ENCODE measurements at regions not wholly inside any gene's neighbourhood (a gene's known extent, or its start where the extent isn't known, plus 50 kb on each side); places are given as distances from the start of the nearest gene placed in this dataset.

GRCh38 chr18:60113396-60113795 lies 213.6 kb downstream of the PMAIP1 start:
- H3K4me3 ChIP-seq (ENCODE audit: low read depth, low read length), result no peak overlapping the region
- TF ChIP-seq, protein P1, sequence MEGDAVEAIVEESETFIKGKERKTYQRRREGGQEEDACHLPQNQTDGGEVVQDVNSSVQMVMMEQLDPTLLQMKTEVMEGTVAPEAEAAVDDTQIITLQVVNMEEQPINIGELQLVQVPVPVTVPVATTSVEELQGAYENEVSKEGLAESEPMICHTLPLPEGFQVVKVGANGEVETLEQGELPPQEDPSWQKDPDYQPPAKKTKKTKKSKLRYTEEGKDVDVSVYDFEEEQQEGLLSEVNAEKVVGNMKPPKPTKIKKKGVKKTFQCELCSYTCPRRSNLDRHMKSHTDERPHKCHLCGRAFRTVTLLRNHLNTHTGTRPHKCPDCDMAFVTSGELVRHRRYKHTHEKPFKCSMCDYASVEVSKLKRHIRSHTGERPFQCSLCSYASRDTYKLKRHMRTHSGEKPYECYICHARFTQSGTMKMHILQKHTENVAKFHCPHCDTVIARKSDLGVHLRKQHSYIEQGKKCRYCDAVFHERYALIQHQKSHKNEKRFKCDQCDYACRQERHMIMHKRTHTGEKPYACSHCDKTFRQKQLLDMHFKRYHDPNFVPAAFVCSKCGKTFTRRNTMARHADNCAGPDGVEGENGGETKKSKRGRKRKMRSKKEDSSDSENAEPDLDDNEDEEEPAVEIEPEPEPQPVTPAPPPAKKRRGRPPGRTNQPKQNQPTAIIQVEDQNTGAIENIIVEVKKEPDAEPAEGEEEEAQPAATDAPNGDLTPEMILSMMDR (IDR thresholded peaks at IDR 0.05; ENCODE audit: low read depth, low read length), result no peak

DNA sequence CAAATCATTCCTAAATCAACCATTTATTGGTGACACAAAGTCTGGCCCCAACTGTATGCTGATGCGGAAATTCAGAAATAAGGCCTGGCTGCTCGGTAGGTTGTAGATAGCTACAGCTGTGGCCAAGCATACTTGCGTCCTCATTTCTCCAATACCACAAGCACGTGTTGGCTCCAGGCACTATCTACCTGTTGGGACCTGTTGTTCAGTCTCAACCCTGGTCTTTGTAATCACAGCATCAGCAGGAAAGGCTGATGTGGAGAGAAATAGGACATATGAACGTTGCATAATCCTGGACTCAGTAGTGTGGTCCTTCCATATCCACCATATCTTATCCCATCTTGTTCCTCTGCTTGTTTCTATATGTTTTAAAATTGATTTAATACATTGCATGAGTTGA lies 212.6 kb downstream of the PMAIP1 start:
- no peak overlapping the region for H3K4me3 ChIP-seq (ENCODE audit: low read depth, low read length)
- TF ChIP-seq, protein P1 (IDR thresholded peaks at IDR 0.05; ENCODE audit: low read depth, low read length), result no peak

- TF ChIP-seq, protein P1 (IDR thresholded peaks at IDR 0.05; ENCODE audit: low read depth, low read length), result no peak
- H3K4me3 ChIP-seq (ENCODE audit: low read depth, low read length), result no peak overlapping the region
Measured at GRCh38 chr18:60111525-60111924, 211.7 kb downstream of the PMAIP1 start.

DNA sequence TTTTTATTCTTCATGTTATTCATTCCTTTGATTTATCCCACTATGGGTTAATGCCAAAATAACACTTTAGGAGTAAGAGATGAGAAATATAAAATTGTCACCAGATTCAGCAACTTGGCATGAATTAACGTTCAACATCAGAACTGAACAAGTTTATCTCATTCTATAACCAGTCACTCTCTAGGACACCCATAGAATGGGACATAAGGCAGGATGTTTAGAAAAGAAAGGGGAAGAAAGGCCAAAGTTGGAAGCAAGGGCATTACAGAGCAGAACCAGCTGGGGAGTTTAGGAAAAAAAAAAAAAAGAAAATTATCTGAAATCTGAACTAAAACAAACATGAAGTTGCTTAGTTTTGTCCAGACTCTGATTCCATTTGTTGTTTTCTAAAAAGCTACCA lies 211.0 kb downstream of the PMAIP1 start:
- TF ChIP-seq, protein P1 (IDR thresholded peaks at IDR 0.05; ENCODE audit: low read depth, low read length), result no peak
- H3K4me3 ChIP-seq (ENCODE audit: low read depth, low read length), result no peak overlapping the region

GRCh38 chr18:60100778-60101177 lies 201.0 kb downstream of the PMAIP1 start:
- TF ChIP-seq, protein P1 (IDR thresholded peaks at IDR 0.05; ENCODE audit: low read depth, low read length), result no peak

DNA sequence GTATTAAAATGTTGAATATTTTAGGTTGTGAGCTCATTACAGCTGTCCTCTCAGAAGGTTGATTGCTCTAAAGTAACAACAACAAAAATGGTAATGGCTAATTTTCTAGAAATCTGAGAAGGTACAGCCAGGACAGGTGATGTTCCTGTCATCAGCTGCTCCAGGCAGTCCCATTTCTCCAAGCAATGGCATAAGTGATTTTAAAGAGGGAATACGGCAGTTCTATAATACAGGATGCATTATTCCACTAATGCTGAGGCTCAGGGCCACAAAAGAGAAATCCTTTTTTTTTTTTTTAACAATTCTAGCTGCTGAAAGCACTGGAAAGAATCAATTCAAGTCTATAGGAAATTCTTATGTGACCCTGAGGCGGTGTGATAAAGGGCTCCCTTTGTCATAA lies 199.9 kb downstream of the PMAIP1 start:
- TF ChIP-seq, protein P1 (IDR thresholded peaks at IDR 0.05; ENCODE audit: low read depth, low read length), result no peak
- H3K4me3 ChIP-seq (ENCODE audit: low read depth, low read length), result no peak overlapping the region

More at GRCh38 chr18:60100778-60101177, 201.0 kb downstream of the PMAIP1 start:
- no peak overlapping the region for H3K4me3 ChIP-seq (ENCODE audit: low read depth, low read length)

GRCh38 chr18:60096428-60096827 lies 196.6 kb downstream of the PMAIP1 start:
- TF ChIP-seq, protein P1 (IDR thresholded peaks at IDR 0.05; ENCODE audit: low read depth, low read length), result no peak
- H3K4me3 ChIP-seq (ENCODE audit: low read depth, low read length), result no peak overlapping the region
